GM12878 (cell line): ENCODE measurements at regions not wholly inside any gene's neighbourhood (a gene's known extent, or its start where the extent isn't known, plus 50 kb on each side); places are given as distances from the start of the nearest gene placed in this dataset.

Experiments used
- ATAC-seq: fragments of 200-7000 bp; cut with Tn5 transposase; 3 replicates; pipeline ENCODE4 v1.9.1; 2020; ENCODE audit warnings: mild to moderate bottlenecking, moderate library complexity
- BruUV-seq: library from RNA; stranded (reverse); fragments of 400-500 nt; replicated peaks from 2 replicates; lab custom pipeline; 2021; lab: Mats Ljungman, UMichigan
- CTCF ChIA-PET: fragments of 300-600 bp; sonication (Branson Sonifier 250); formaldehyde crosslinking; extraction: SDS; loops from one replicate; lab custom pipeline; 2021; ENCODE audit warnings: inconsistent platforms; lab: Yijun Ruan, JAX
- POLR2A ChIA-PET: fragments of 350-600 bp; formaldehyde crosslinking; extraction: SDS; loops from one replicate; lab custom pipeline; 2021; ENCODE audit warnings: inconsistent platforms; lab: Charles Lee
- RAD21 ChIA-PET: fragments of 300-600 bp; sonication (Branson Sonifier 250); formaldehyde crosslinking; loops from one replicate; lab custom pipeline; 2023; ENCODE audit warnings: antibody characterized with exemption; ENCODE audit not compliant: unreplicated experiment; lab: Charles Lee
- SMC1A ChIA-PET: fragments of 300-600 bp; sonication (Branson Sonifier 250); formaldehyde crosslinking; loops from one replicate; lab custom pipeline; 2023; ENCODE audit not compliant: unreplicated experiment, uncharacterized antibody; lab: Charles Lee
- DNase-seq: peaks from one replicate; pipeline ENCODE4 v3.0.0-alpha.2; 2011; ENCODE audit warnings: low read depth, low spot score
- FAIRE-seq: peaks from 3 replicates; lab custom pipeline; 2011; peaks lifted over from hg19 to GRCh38; lab: Jason Lieb, UNC
- H2AFZ ChIP-seq: 2 replicates; pipeline ENCODE4 v1.6.0; 2011; ENCODE audit warnings: low read depth, low read length, control low read depth; ENCODE audit not compliant: control insufficient read depth
- H3K27ac ChIP-seq: 2 replicates; pipeline ENCODE4 v1.5.1; 2011; ENCODE audit warnings: control low read depth; ENCODE audit not compliant: control insufficient read depth, insufficient read depth
- H3K27me3 ChIP-seq, 2 experiments: replicated peaks in 1 of 2; 2 replicates each; pipeline versions ENCODE4 v1.6.0 to v1.6.1; 2011; ENCODE audit warnings: low read length in 1 of 2; ENCODE audit not compliant: control insufficient read depth in 2 of 2, insufficient read depth in 2 of 2
- H3K36me3 ChIP-seq, 2 experiments: 2 replicates each; pipeline ENCODE4 v1.5.1; 2011; ENCODE audit warnings: low read length in 1 of 2; ENCODE audit not compliant: control insufficient read depth in 2 of 2, insufficient read depth in 2 of 2
- H3K4me1 ChIP-seq: 2 replicates; pipeline ENCODE4 v1.6.1; 2011; ENCODE audit warnings: mild to moderate bottlenecking, low read length, moderate library complexity, mixed read lengths; ENCODE audit not compliant: control insufficient read depth, insufficient read depth
- H3K4me2 ChIP-seq: 2 replicates; pipeline ENCODE4 v1.6.0; 2011; ENCODE audit warnings: control low read depth; ENCODE audit not compliant: control insufficient read depth, insufficient read depth
- H3K4me3 ChIP-seq: fragments of 200-600 bp; sonication (generic); 2 replicates; pipeline ENCODE4 v1.5.1; 2016
- H3K79me2 ChIP-seq: 2 replicates; pipeline ENCODE4 v1.6.0; 2011; ENCODE audit warnings: low read length; ENCODE audit not compliant: control insufficient read depth, insufficient read depth
- H3K9ac ChIP-seq: 2 replicates; pipeline ENCODE4 v1.8.0; 2011; ENCODE audit warnings: low read length, control low read depth, mixed read lengths; ENCODE audit not compliant: control insufficient read depth, insufficient read depth
- H3K9me3 ChIP-seq: replicated peaks from 3 replicates; pipeline ENCODE4 v1.5.1; 2011; ENCODE audit warnings: mild to moderate bottlenecking, low read length; ENCODE audit not compliant: control insufficient read depth, insufficient read depth
- H4K20me1 ChIP-seq: 2 replicates; pipeline ENCODE4 v1.6.0; 2011; ENCODE audit not compliant: control insufficient read depth, insufficient read depth
- CHD2 ChIP-seq: IDR thresholded peaks from 2 replicates; pipeline ENCODE4 v1.6.1; 2011; ENCODE audit warnings: low read depth, low read length, improper control_type of control experiment, borderline replicate concordance
- EED ChIP-seq: sonication (generic); IDR thresholded peaks from 2 replicates; pipeline ENCODE4 v1.6.1; 2016; ENCODE audit warnings: antibody characterized with exemption, low read depth
- GABPA ChIP-seq: IDR thresholded peaks from 2 replicates; pipeline ENCODE4 v1.6.1; 2014; ENCODE audit warnings: antibody characterized with exemption, low read depth, mild to moderate bottlenecking, inconsistent platforms
- HDGF ChIP-seq: fragments of 450-650 bp; IDR thresholded peaks from 2 replicates; pipeline ENCODE4 v1.6.1; 2016; ENCODE audit warnings: antibody characterized with exemption
- MYC ChIP-seq: IDR thresholded peaks from 2 replicates; pipeline ENCODE4 v1.6.1; 2011; ENCODE audit warnings: mild to moderate bottlenecking, low read length, moderate library complexity, inconsistent platforms; ENCODE audit not compliant: insufficient read depth, insufficient replicate concordance, insufficient read length, severe bottlenecking
- POLR2AphosphoS2 ChIP-seq: IDR thresholded peaks from 2 replicates; pipeline ENCODE4 v1.6.1; 2011; ENCODE audit warnings: low read depth, mild to moderate bottlenecking, low read length, improper control_type of control experiment, moderate library complexity
- RAD21 ChIP-seq: IDR thresholded peaks from 2 replicates; pipeline ENCODE4 v1.6.1; 2011; ENCODE audit warnings: mild to moderate bottlenecking, low read depth, low read length, moderate library complexity; ENCODE audit not compliant: insufficient read depth
- RELB ChIP-seq: fragments of 450-650 bp; IDR thresholded peaks from 2 replicates; pipeline ENCODE4 v1.6.1; 2017; ENCODE audit warnings: low read depth, mild to moderate bottlenecking, moderate library complexity
- SP1 ChIP-seq: IDR thresholded peaks from one replicate; pipeline ENCODE4 v1.6.1; 2011; ENCODE audit warnings: low read depth, low read length
- ZSCAN29 ChIP-seq: fragments of 450-650 bp; IDR thresholded peaks from 2 replicates; pipeline ENCODE4 v1.6.1; 2017; ENCODE audit warnings: mild to moderate bottlenecking, moderate library complexity
- WGBS: methylation state at CpG from one replicate; pipeline ENCODE4 v1.1.6; 2016; ENCODE audit warnings: low lambda C conversion rate; ENCODE audit not compliant: insufficient replicate concordance, insufficient coverage; ENCODE audit errors: missing lambda C conversion rate; 5-methylcytosine and 5-hydroxymethylcytosine counted together
- in situ Hi-C: fragments of 300-500 bp; cut with MboI; formaldehyde crosslinking; loops from 9 replicates; pipeline ENCODE4 v1.14.3; 2018; ENCODE audit warnings: mixed read lengths
- intact Hi-C: fragments of 100-400 bp; cut with micrococcal nuclease; formaldehyde crosslinking; loops from one replicate; pipeline ENCODE4 v1.14.2; 2022; ENCODE audit not compliant: unreplicated experiment

DNA sequence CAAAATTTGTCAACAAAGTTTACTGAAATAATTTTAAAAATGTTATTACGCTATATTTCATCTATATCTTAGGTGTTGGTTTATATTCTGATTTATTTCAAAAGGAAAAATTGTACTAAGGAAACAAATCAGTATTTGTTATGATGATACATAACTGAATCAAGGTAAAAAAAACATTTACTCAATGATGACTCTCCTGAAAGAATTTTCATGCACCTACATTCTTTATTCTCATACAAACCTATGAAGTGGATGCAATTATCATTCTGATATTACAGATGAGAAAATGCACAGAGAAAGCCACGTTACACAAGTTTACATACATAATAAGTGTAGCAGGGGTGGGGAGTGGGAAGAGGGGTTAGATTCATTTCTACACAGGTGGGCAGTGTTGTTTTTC, 422.4 kb downstream of the DSEL start:
- 0% methylated on average over 2 of the region's 2 CpGs for WGBS
- intact Hi-C loops: no loop called here
- POLR2A ChIA-PET: no interaction called here
- in situ Hi-C loops: no loop called here
- Histone ChIP-seq H3K4me1 (no peaks in the 10 kb centered on the region), H3K36me3 (no peaks in the 10 kb centered on the region), H3K9me3 (no peaks in the 10 kb centered on the region), H3K4me3 (no peak overlapping the region), H3K4me2 (no peak overlapping the region), H3K27ac (no peak overlapping the region), H4K20me1 (no peaks in the 10 kb centered on the region), H2AFZ (no peak overlapping the region), H3K27me3 (no peaks in the 10 kb centered on the region), H3K79me2 (no peaks in the 10 kb centered on the region), H3K9ac (no peak overlapping the region)
- SMC1A ChIA-PET: interaction anchor here (1.0 kb wide), 1 partner anchor 9 kb away, joined by 4 read pairs; no protein-coding TSS in a partner anchor
- CTCF ChIA-PET: no interaction called here
- ATAC-seq (no peak), DNase-seq (no peak), FAIRE-seq (no peak)
- no peak for TF ChIP-seq RELB
- TF ChIP-seq RAD21: no peak
- no peak for TF ChIP-seq EED
- TF ChIP-seq POLR2AphosphoS2: no peak
- TF ChIP-seq CHD2: no peak
- TF ChIP-seq SP1: no peak
- no peak for TF ChIP-seq HDGF
- TF ChIP-seq ZSCAN29: no peak
- TF ChIP-seq MYC: no peak
- TF ChIP-seq GABPA: no peak
- RAD21 ChIA-PET: no interaction called here
- no TSS peak for BruUV-seq
